GM03348 (cell line): ENCODE measurements at regions not wholly inside any gene's neighbourhood (a gene's known extent, or its start where the extent isn't known, plus 50 kb on each side); places are given as distances from the start of the nearest gene placed in this dataset.
"Not testable (repeated sequence)": the region's sequence is repeated elsewhere in the genome, so short reads cannot be mapped to it uniquely, and the experiment has no call there.

Experiments
- DNase-seq: peaks from one replicate; pipeline ENCODE4 v3.0.0; 2012; ENCODE audit warnings: low spot score

GRCh38 chr5:112573441-112573840 lies 154.4 kb upstream of the EPB41L4A start:
- DNase-seq: no peak

- DNase-seq: no peak
Observed at GRCh38 chr5:112574536-112574935, 155.5 kb upstream of the EPB41L4A start.

- DNase-seq: peak; percentile 14
Observed at GRCh38 chr5:112576298-112576925, 157.3 kb upstream of the EPB41L4A start.

GRCh38 chr5:112579599-112580170 lies 158.0 kb upstream of the APC start:
- no peak for DNase-seq

GRCh38 chr5:112581811-112582320 lies 155.8 kb upstream of the APC start:
- no peak for DNase-seq

- no peak for DNase-seq
Observed at GRCh38 chr5:112583166-112583565, 154.5 kb upstream of the APC start.

- DNase-seq: no peak
Observed at GRCh38 chr5:112584781-112585180, 152.9 kb upstream of the APC start.

GRCh38 chr5:112586596-112587062 lies 151.1 kb upstream of the APC start:
- no peak for DNase-seq

GRCh38 chr5:112590858-112591257 lies 146.8 kb upstream of the APC start:
- not testable (repeated sequence) for DNase-seq

GRCh38 chr5:112594095-112594850 lies 143.4 kb upstream of the APC start:
- peak; percentile 28 for DNase-seq

- DNase-seq: no peak
Observed at GRCh38 chr5:112594941-112595340, 142.7 kb upstream of the APC start.

- no peak for DNase-seq
Observed at GRCh38 chr5:112597831-112598230, 139.9 kb upstream of the APC start.

- not testable (repeated sequence) for DNase-seq
Observed at GRCh38 chr5:112600510-112600909, 137.2 kb upstream of the APC start.

- no peak for DNase-seq
Observed at GRCh38 chr5:112604732-112605630, 132.7 kb upstream of the APC start.

- no peak for DNase-seq
Observed at GRCh38 chr5:112608975-112609374, 128.7 kb upstream of the APC start.

GRCh38 chr5:112612663-112613062 lies 125.0 kb upstream of the APC start:
- no peak for DNase-seq

GRCh38 chr5:112614285-112614684 lies 123.4 kb upstream of the APC start:
- no peak for DNase-seq

GRCh38 chr5:112614986-112615385 lies 122.7 kb upstream of the APC start:
- DNase-seq: no peak

- no peak for DNase-seq
Observed at GRCh38 chr5:112616812-112617547, 120.7 kb upstream of the APC start.

- no peak for DNase-seq
Observed at GRCh38 chr5:112625246-112625645, 112.4 kb upstream of the APC start.

GRCh38 chr5:112625689-112626438 lies 111.8 kb upstream of the APC start:
- DNase-seq: no peak
